DOHH2 (cell line): ENCODE measurements at regions not wholly inside any gene's neighbourhood (a gene's known extent, or its start where the extent isn't known, plus 50 kb on each side); places are given as distances from the start of the nearest gene placed in this dataset.

Source experiments
- H3F3A ChIP-seq: fragments of 200-600 bp; sonication (generic), shearing (Covaris generic); 2 replicates; pipeline ENCODE4 v1.6.0; 2016; ENCODE audit warnings: antibody characterized with exemption, mild to moderate bottlenecking; ENCODE audit not compliant: control insufficient read depth, insufficient read depth
- H3K27ac ChIP-seq: fragments of 200-600 bp; sonication (generic); 2 replicates; pipeline ENCODE4 v1.5.1; 2014; ENCODE audit warnings: low read depth, mild to moderate bottlenecking, low read length, moderate library complexity
- H3K27me3 ChIP-seq: fragments of 200-600 bp; sonication (generic); 2 replicates; pipeline ENCODE4 v1.6.1; 2014; ENCODE audit warnings: mild to moderate bottlenecking, low read length, mixed read lengths; ENCODE audit not compliant: control insufficient read depth
- H3K36me3 ChIP-seq: fragments of 200-600 bp; sonication (generic); 2 replicates; pipeline ENCODE4 v1.6.1; 2014; ENCODE audit warnings: mild to moderate bottlenecking, low read length, moderate library complexity, mixed read lengths; ENCODE audit not compliant: control insufficient read depth
- H3K4me1 ChIP-seq: fragments of 200-600 bp; sonication (generic); 2 replicates; pipeline ENCODE4 v1.6.1; 2014; ENCODE audit warnings: mild to moderate bottlenecking, low read length, mixed read lengths; ENCODE audit not compliant: control insufficient read depth
- H3K4me2 ChIP-seq: fragments of 200-600 bp; sonication (generic); 2 replicates; pipeline ENCODE4 v1.6.0; 2014; ENCODE audit warnings: mild to moderate bottlenecking, low read length, moderate library complexity
- H3K4me3 ChIP-seq: fragments of 200-600 bp; sonication (generic); 2 replicates; pipeline ENCODE4 v1.5.1; 2014; ENCODE audit warnings: mild to moderate bottlenecking, low read length, mixed read lengths
- H3K79me2 ChIP-seq: fragments of 200-600 bp; sonication (generic); 2 replicates; pipeline ENCODE4 v1.6.1; 2014; ENCODE audit warnings: mild to moderate bottlenecking, low read length, mixed read lengths; ENCODE audit not compliant: control insufficient read depth
- H3K9me2 ChIP-seq: fragments of 200-600 bp; sonication (generic); replicated peaks from 2 replicates; pipeline ENCODE4 v1.6.1; 2014; ENCODE audit warnings: mild to moderate bottlenecking, low read length, mixed read lengths; ENCODE audit not compliant: control insufficient read depth
- H3K9me3 ChIP-seq: fragments of 200-600 bp; sonication (generic); 2 replicates; pipeline ENCODE4 v1.6.1; 2014; ENCODE audit warnings: antibody characterized with exemption, low read length, mixed read lengths; ENCODE audit not compliant: control insufficient read depth, insufficient read depth
- H4K20me1 ChIP-seq: fragments of 200-600 bp; sonication (generic); 2 replicates; pipeline ENCODE4 v1.6.0; 2014; ENCODE audit warnings: low read depth, mild to moderate bottlenecking, antibody characterized with exemption, low read length, moderate library complexity; ENCODE audit not compliant: control insufficient read depth, insufficient read depth
- EZH2phosphoT487 ChIP-seq: fragments of 200-600 bp; sonication (generic); IDR thresholded peaks from 2 replicates; pipeline ENCODE4 v1.6.1; 2017; ENCODE audit warnings: borderline replicate concordance, mild to moderate bottlenecking, antibody characterized with exemption, low read length, moderate library complexity, mixed read lengths
- TF ChIP-seq, protein P1 (sequence below): fragments of 200-600 bp; sonication (generic); IDR thresholded peaks from one replicate; pipeline ENCODE4 v1.5.1; 2014; ENCODE audit warnings: antibody characterized with exemption, mild to moderate bottlenecking, low read depth, low read length; ENCODE audit not compliant: poor library complexity, severe bottlenecking

DNA sequence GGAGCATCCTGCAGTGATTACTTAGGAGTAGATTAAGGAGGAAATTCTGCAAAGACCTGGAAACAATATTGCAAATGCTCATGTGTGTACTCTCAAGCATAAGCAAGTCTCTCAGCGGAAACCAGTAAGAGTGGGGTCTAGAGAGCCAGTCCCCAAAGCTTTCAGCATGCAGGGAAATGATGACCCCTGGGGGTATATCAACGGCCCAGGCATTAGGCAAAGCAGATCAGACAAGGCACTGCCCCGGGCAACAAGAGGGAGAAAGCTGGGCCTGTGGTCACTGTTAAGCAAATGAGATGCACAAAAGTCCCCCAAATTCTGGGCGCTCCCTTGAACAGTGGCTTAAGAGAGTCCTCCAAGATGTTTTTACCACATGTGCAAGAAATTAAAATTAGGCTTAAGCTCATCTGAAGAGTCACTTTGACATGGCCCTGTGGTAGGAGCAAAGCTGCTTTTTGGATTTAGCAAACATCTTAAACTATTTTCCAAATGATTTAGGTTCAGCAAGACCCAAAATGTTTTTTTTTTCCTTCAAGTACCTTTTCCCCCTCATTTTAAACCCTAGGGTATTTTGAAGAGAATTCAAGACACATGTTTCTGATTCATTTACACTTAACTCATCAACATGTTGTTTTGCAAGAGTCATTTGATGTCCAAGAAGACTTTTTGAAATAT, 457.1 kb upstream of the TBX3 start:
- no peak overlapping the region for H3K4me3 ChIP-seq
- H3K27ac ChIP-seq = no peak overlapping the region
- TF ChIP-seq, protein P1, sequence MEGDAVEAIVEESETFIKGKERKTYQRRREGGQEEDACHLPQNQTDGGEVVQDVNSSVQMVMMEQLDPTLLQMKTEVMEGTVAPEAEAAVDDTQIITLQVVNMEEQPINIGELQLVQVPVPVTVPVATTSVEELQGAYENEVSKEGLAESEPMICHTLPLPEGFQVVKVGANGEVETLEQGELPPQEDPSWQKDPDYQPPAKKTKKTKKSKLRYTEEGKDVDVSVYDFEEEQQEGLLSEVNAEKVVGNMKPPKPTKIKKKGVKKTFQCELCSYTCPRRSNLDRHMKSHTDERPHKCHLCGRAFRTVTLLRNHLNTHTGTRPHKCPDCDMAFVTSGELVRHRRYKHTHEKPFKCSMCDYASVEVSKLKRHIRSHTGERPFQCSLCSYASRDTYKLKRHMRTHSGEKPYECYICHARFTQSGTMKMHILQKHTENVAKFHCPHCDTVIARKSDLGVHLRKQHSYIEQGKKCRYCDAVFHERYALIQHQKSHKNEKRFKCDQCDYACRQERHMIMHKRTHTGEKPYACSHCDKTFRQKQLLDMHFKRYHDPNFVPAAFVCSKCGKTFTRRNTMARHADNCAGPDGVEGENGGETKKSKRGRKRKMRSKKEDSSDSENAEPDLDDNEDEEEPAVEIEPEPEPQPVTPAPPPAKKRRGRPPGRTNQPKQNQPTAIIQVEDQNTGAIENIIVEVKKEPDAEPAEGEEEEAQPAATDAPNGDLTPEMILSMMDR = no peak
- no peak for TF ChIP-seq EZH2phosphoT487
- H3K9me2 ChIP-seq = no peaks in the 10 kb centered on the region
- H3K79me2 ChIP-seq = no peaks in the 10 kb centered on the region
- H4K20me1 ChIP-seq = no peaks in the 10 kb centered on the region
- no peak overlapping the region for H3K4me2 ChIP-seq
- no peaks in the 10 kb centered on the region for H3K9me3 ChIP-seq
- no peaks in the 10 kb centered on the region for H3F3A ChIP-seq
- no peaks in the 10 kb centered on the region for H3K36me3 ChIP-seq
- H3K4me1 ChIP-seq = no peaks in the 10 kb centered on the region
- no peaks in the 10 kb centered on the region for H3K27me3 ChIP-seq

DNA sequence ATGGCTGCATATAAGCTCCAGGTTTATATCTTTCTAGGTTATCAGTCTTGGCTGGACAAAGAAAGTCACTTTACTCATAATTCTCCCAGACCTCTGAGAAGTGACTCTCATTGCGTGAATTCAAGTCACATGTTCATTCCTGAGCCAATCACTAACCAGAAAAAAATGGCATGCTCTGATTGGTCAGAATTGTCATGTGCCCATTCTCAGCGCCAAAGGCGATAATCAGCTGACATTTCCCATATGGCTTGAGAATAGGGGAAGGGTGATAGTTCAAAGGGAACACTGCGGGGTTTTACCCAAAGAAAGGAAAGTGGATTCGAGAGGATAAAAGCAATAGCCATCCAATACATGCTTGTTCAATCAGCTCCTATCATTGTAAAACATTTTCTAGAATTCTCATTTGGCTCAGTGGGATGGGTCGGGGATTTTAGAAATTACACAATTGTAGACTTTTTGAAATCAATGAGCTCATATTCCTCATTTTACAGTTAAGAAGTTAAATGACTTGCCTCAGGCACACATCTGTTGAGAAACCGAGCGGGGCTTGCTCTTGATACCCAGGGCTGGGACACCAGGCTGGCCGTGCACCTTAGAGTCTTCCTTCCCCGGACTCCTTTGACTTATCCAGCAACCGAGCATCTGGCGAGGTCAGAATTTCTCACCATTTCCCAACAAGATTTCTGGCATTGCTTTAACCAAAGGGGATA, 454.0 kb upstream of the TBX3 start:
- H3K9me2 ChIP-seq = no peaks in the 10 kb centered on the region
- no peak for TF ChIP-seq EZH2phosphoT487
- TF ChIP-seq, protein P1 = no peak
- H3K4me3 ChIP-seq = no peak overlapping the region
- H3K27ac ChIP-seq = no peak overlapping the region
- H3K36me3 ChIP-seq = no peaks in the 10 kb centered on the region
- no peaks in the 10 kb centered on the region for H3K4me1 ChIP-seq
- H3K9me3 ChIP-seq = no peaks in the 10 kb centered on the region
- H3K27me3 ChIP-seq = no peaks in the 10 kb centered on the region
- H3K4me2 ChIP-seq = no peak overlapping the region
- no peaks in the 10 kb centered on the region for H3F3A ChIP-seq
- H3K79me2 ChIP-seq = no peaks in the 10 kb centered on the region
- no peaks in the 10 kb centered on the region for H4K20me1 ChIP-seq

DNA sequence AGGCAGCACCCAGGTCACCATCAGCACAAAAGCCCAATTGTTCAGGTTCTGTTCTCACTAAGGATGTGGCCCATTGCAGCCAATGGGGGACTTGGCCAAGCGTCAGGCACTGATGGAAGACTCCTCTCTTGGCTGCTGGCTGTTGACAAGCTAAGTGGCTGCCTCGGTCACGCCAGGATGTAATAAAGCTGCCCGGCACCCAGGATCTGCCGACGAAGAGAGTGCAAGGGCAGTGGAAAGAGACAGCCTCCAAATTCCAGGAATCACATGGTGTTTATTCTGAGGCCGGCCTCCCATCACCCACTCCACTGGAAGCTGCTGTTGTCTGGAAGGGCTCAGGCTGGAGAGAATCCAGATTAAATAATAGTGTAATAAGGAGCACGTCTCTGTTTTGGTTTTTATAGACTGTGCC, 451.8 kb upstream of the TBX3 start:
- Histone ChIP-seq H3K27me3 (no peaks in the 10 kb centered on the region), H3K9me3 (no peaks in the 10 kb centered on the region), H3K27ac (no peak overlapping the region), H3K4me1 (no peaks in the 10 kb centered on the region), H3F3A (no peaks in the 10 kb centered on the region), H3K36me3 (no peaks in the 10 kb centered on the region), H3K9me2 (no peaks in the 10 kb centered on the region), H3K4me3 (no peak overlapping the region), H3K79me2 (no peaks in the 10 kb centered on the region), H3K4me2 (no peak overlapping the region), H4K20me1 (no peaks in the 10 kb centered on the region)
- TF ChIP-seq, protein P1 = no peak
- TF ChIP-seq EZH2phosphoT487 = no peak
